HPDE6-E6E7 (cell line): ENCODE measurements at regions not wholly inside any gene's neighbourhood (a gene's known extent, or its start where the extent isn't known, plus 50 kb on each side); places are given as distances from the start of the nearest gene placed in this dataset.
"Not testable (repeated sequence)": the region's sequence is repeated elsewhere in the genome, so short reads cannot be mapped to it uniquely, and the experiment has no call there.

ENCODE experiments used
- DNase-seq: peaks from one replicate; pipeline ENCODE4 v3.0.0; 2011; ENCODE audit warnings: missing footprints; ENCODE audit errors: extremely low spot score

GRCh38 chr2:84144345-84144744 lies 314.7 kb downstream of the SUCLG1 start:
- DNase-seq = no peak

DNA sequence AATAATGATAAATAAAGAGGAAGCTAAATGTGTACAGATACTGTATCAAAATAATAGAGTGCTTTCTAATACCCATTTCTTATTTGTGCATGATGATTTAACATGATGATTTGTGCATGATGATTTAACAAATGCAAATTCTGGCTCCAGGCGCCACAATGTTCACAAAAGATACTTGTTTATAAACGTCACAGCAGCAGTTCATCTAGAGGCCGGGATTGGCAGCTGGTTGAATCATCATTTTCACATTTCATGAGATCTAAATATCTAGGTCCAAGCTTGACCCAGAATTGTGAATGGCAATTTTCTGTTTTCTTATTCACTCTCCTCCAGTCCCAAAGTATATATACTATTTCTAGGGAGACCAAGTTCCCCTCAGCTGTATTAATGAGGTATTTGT lies 322.0 kb downstream of the SUCLG1 start:
- no peak for DNase-seq

GRCh38 chr2:84132370-84132769 lies 326.7 kb downstream of the SUCLG1 start:
- no peak for DNase-seq

GRCh38 chr2:84131278-84131830 lies 327.7 kb downstream of the SUCLG1 start:
- no peak for DNase-seq

- no peak for DNase-seq
Measured at GRCh38 chr2:84129018-84129417, 330.1 kb downstream of the SUCLG1 start.

- not testable (repeated sequence) for DNase-seq
Measured at GRCh38 chr2:84127812-84128211, 331.3 kb downstream of the SUCLG1 start.

DNA sequence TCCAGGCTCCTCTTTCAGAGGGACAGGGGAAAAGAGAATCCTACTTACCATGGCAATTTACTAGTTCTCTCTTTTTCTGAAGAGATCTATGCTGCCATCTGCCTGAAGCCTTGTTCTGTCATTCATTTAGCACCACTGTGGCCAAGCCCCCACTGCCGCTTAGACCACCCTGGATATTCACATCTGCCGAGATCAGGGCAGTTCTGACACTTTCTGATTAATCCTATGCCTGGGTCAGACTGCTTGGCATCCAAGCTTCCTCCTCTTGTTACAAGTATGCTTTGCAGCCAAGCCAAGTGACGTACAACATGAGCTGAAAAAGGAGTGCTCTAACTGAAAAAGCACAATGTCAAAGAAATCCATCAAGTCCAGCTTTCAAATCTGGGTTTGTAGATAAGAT lies 332.6 kb downstream of the SUCLG1 start:
- DNase-seq = no peak

DNA sequence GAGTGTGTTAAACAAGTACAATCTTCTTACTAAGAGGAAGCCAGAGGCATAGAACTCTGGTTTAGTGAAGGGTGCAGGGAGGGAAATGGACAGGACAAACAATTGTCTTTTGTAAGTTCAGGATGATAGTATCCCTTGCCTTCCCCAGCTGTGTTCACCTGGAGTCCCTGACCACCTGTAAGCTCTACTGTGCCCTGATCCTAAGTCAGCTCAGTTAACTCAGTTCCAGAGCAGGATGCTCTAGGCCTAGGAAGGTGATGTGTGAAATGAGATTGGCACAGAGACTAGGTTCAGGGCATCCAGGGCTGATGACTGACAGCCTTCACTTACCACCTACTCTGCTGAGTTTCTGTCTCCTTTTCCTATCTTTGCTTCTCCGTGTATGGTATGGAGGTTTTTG lies 333.0 kb downstream of the SUCLG1 start:
- no peak for DNase-seq

- no peak for DNase-seq
Measured at GRCh38 chr2:84116143-84116542, 342.9 kb downstream of the SUCLG1 start.

- DNase-seq = no peak
Measured at GRCh38 chr2:84115173-84115857, 343.8 kb downstream of the SUCLG1 start.

- not testable (repeated sequence) for DNase-seq
Measured at GRCh38 chr2:84103816-84104527, 355.1 kb downstream of the SUCLG1 start.

- DNase-seq = no peak
Measured at GRCh38 chr2:84102274-84102673, 356.8 kb downstream of the SUCLG1 start.

- DNase-seq = no peak
Measured at GRCh38 chr2:84088656-84089055, 370.4 kb downstream of the SUCLG1 start.

DNA sequence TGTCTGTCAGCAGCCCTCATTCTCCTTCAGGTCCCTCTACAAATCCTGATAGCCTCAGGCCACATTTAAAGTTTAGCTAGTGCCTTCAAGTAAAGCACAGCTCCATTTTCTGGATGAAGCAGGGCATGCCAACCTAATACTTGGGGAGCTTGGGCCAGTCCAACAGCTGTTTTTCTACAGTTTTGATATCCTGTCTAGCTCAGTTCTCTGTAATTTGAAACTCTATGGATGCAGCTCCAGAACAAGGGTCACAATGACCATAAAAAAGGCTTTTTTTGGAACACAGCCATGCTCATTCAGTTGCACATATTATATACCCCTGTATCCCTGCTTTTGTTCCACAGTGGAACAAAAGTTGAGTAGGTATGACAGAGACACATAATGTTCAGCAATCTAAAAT lies 373.5 kb downstream of the SUCLG1 start:
- DNase-seq = no peak

GRCh38 chr2:84084856-84085255 lies 374.2 kb downstream of the SUCLG1 start:
- no peak for DNase-seq

- no peak for DNase-seq
Measured at GRCh38 chr2:84083984-84084383, 375.1 kb downstream of the SUCLG1 start.

- DNase-seq = no peak
Measured at GRCh38 chr2:84078471-84078870, 380.6 kb downstream of the SUCLG1 start.

GRCh38 chr2:84077496-84077895 lies 381.6 kb downstream of the SUCLG1 start:
- DNase-seq = peak; percentile 13

DNA sequence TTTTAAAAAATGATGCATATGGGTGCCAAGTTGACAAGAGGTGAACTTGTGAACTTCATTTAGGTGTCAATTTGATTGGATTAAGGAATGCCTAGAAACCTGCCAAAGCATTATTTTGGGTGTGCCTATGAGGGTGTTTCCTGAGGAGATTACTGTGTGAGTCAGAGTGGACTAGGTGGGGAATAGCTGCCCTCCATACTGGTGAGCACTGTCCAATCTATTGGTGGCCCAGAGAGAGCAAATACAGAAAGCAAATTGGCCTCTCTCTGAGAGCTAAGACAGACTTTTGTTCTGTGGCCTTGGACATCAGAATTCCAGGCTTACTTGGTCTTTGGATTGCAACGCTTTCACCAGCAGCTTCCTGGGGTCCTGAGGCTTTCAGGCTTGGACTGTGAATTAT lies 388.0 kb downstream of the SUCLG1 start:
- no peak for DNase-seq

DNA sequence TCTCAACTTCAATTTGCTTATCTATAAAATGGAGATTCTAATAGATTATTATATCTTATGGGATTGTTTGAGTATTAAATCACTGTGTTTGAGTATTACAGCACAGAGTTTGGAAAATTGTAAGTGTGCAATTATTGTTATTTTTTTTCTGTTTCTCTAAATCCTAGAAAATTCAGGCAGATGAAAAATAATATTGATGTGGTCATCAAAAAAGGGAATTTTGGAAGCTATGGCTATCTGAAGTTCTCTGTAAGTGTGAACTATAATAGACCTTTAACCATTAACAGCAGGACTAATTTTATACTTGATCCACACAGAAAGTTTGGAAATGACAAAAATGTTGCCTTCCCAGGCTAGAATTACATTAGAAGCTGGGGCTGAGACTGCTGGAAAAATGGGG lies 393.2 kb downstream of the SUCLG1 start:
- no peak for DNase-seq

GRCh38 chr2:84057917-84058560 lies 401.0 kb downstream of the SUCLG1 start:
- no peak for DNase-seq

- peak; percentile 9 for DNase-seq
Measured at GRCh38 chr2:84055816-84056215, 403.3 kb downstream of the SUCLG1 start.

GRCh38 chr2:84054577-84054976 lies 404.5 kb downstream of the SUCLG1 start:
- not testable (repeated sequence) for DNase-seq
